GM23338 (cell line): ENCODE measurements at regions not wholly inside any gene's neighbourhood (a gene's known extent, or its start where the extent isn't known, plus 50 kb on each side); places are given as distances from the start of the nearest gene placed in this dataset.

Experiments
- ATAC-seq: fragments of 200-7000 bp; cut with Tn5 transposase; 3 replicates; pipeline ENCODE4 v1.9.1; 2020
- DNase-seq: peaks from one replicate; pipeline ENCODE4 v3.0.0-alpha.2; 2015; ENCODE audit warnings: low spot score
- H2AFZ ChIP-seq: fragments of 200-600 bp; sonication (generic); 2 replicates; pipeline ENCODE4 v1.8.0; 2016; ENCODE audit warnings: antibody characterized with exemption, mild to moderate bottlenecking, moderate library complexity
- H3F3A ChIP-seq: fragments of 200-600 bp; sonication (generic); replicated peaks from 2 replicates; pipeline ENCODE4 v1.8.0; 2017; ENCODE audit warnings: antibody characterized with exemption, mixed run types, low read depth
- H3K27ac ChIP-seq: fragments of 200-600 bp; sonication (generic); 2 replicates; pipeline ENCODE4 v1.6.1; 2016; ENCODE audit warnings: low read depth
- H3K27me3 ChIP-seq: fragments of 200-600 bp; sonication (generic); 2 replicates; pipeline ENCODE4 v1.8.0; 2016; ENCODE audit warnings: mild to moderate bottlenecking, mixed run types, moderate library complexity; ENCODE audit not compliant: insufficient read depth
- H3K36me3 ChIP-seq: fragments of 200-600 bp; sonication (generic); 2 replicates; pipeline ENCODE4 v1.8.0; 2016; ENCODE audit warnings: mild to moderate bottlenecking; ENCODE audit not compliant: insufficient read depth
- H3K4me1 ChIP-seq: fragments of 200-600 bp; sonication (generic); 2 replicates; pipeline ENCODE4 v1.8.0; 2016; ENCODE audit warnings: mild to moderate bottlenecking, moderate library complexity; ENCODE audit not compliant: insufficient read depth
- H3K4me2 ChIP-seq: fragments of 200-600 bp; sonication (generic); 2 replicates; pipeline ENCODE4 v1.7.1; 2017; ENCODE audit warnings: mixed run types
- H3K4me3 ChIP-seq: fragments of 200-600 bp; sonication (generic); 2 replicates; pipeline ENCODE4 v1.6.1; 2016; ENCODE audit warnings: mixed run types
- H3K79me2 ChIP-seq: fragments of 200-600 bp; sonication (generic); replicated peaks from 2 replicates; pipeline ENCODE4 v1.8.0; 2017; ENCODE audit warnings: mild to moderate bottlenecking; ENCODE audit not compliant: insufficient read depth
- H3K9me2 ChIP-seq: fragments of 200-600 bp; sonication (generic); 2 replicates; pipeline ENCODE4 v1.8.0; 2017; ENCODE audit not compliant: insufficient read depth
- H4K20me1 ChIP-seq: fragments of 200-600 bp; sonication (generic); replicated peaks from 2 replicates; pipeline ENCODE4 v1.8.0; 2017; ENCODE audit warnings: mild to moderate bottlenecking; ENCODE audit not compliant: insufficient read depth
- H3K27ac Mint-ChIP-seq: 2 replicates; pipeline ENCODE4 v1.8.0; 2020; ENCODE audit warnings: inconsistent platforms, mild to moderate bottlenecking, moderate library complexity, mixed read lengths
- H3K27me3 Mint-ChIP-seq: 3 replicates; pipeline ENCODE4 v1.8.0; 2022; ENCODE audit warnings: low read depth, mild to moderate bottlenecking, moderate library complexity, mixed read lengths, inconsistent platforms; ENCODE audit not compliant: insufficient read depth, poor library complexity
- H3K36me3 Mint-ChIP-seq: 3 replicates; pipeline ENCODE4 v1.8.0; 2021; ENCODE audit warnings: low read depth, mild to moderate bottlenecking, inconsistent platforms, moderate library complexity, mixed read lengths
- H3K4me1 Mint-ChIP-seq: 3 replicates; pipeline ENCODE4 v1.8.0; 2020; ENCODE audit warnings: mild to moderate bottlenecking, inconsistent platforms, mixed read lengths
- H3K4me3 Mint-ChIP-seq: 3 replicates; pipeline ENCODE4 v1.8.0; 2021; ENCODE audit warnings: moderate library complexity, mild to moderate bottlenecking, inconsistent platforms, mixed read lengths
- H3K9me3 Mint-ChIP-seq: 3 replicates; pipeline ENCODE4 v1.8.0; 2020; ENCODE audit warnings: moderate library complexity, mild to moderate bottlenecking, inconsistent platforms, mixed read lengths
- CREB1 ChIP-seq: fragments of 250-450 bp; sonication (Bioruptor Pico); IDR thresholded peaks from 2 replicates; pipeline ENCODE4 v1.5.0; 2020; ENCODE audit warnings: low read depth, mild to moderate bottlenecking, moderate library complexity
- EZH2 ChIP-seq: fragments of 200-600 bp; sonication (generic); IDR thresholded peaks from one replicate; pipeline ENCODE4 v1.8.0; 2017; ENCODE audit warnings: antibody characterized with exemption, mild to moderate bottlenecking, low read depth; ENCODE audit not compliant: unreplicated experiment
- EZH2phosphoT487 ChIP-seq: fragments of 200-600 bp; sonication (generic); IDR thresholded peaks from one replicate; pipeline ENCODE4 v1.8.1; 2018; ENCODE audit warnings: antibody characterized with exemption; ENCODE audit not compliant: unreplicated experiment
- JUNB ChIP-seq: IDR thresholded peaks from one replicate; pipeline ENCODE4 v1.6.1; 2016; ENCODE audit warnings: antibody characterized with exemption; ENCODE audit not compliant: unreplicated experiment
- NANOG ChIP-seq: IDR thresholded peaks from 2 replicates; pipeline ENCODE4 v1.6.1; 2016; ENCODE audit warnings: antibody characterized with exemption, borderline replicate concordance
- POLR2AphosphoS5 ChIP-seq: IDR thresholded peaks from 2 replicates; pipeline ENCODE4 v1.6.1; 2016; ENCODE audit warnings: antibody characterized with exemption, low read depth
- STAT1 ChIP-seq: IDR thresholded peaks from one replicate; pipeline ENCODE4 v1.6.1; 2016; ENCODE audit warnings: antibody characterized with exemption; ENCODE audit not compliant: unreplicated experiment
- ZNF114 ChIP-seq: fragments of 250-450 bp; sonication (Bioruptor Pico); IDR thresholded peaks from 2 replicates; pipeline ENCODE4 v1.5.0; 2020; ENCODE audit warnings: mild to moderate bottlenecking, moderate library complexity
- ZNF331 ChIP-seq: fragments of 250-450 bp; sonication (Bioruptor Pico); IDR thresholded peaks from 2 replicates; pipeline ENCODE4 v1.5.0; 2020; ENCODE audit warnings: low read depth, mild to moderate bottlenecking, moderate library complexity
- TF ChIP-seq, protein P1 (sequence below): IDR thresholded peaks from one replicate; pipeline ENCODE4 v1.6.1; 2018; ENCODE audit warnings: antibody characterized with exemption; ENCODE audit not compliant: unreplicated experiment
- TF ChIP-seq, protein P2 (sequence below): IDR thresholded peaks from 2 replicates; pipeline ENCODE4 v1.6.1; 2016; ENCODE audit warnings: antibody characterized with exemption
- TF ChIP-seq, protein P3 (sequence below): fragments of 250-450 bp; sonication (Bioruptor Pico); IDR thresholded peaks from 2 replicates; pipeline ENCODE4 v1.5.0; 2020; ENCODE audit warnings: mild to moderate bottlenecking, moderate library complexity
- TF ChIP-seq, protein P4 (sequence below), 2 experiments: fragments of 200-600 bp in 1 of 2; sonication (generic) in 1 of 2; conservative IDR thresholded peaks; 2 replicates each; pipeline versions ENCODE4 v1.5.1 to v1.6.1; 2016 to 2017; ENCODE audit warnings: antibody characterized with exemption in 2 of 2, low read depth in 2 of 2, mild to moderate bottlenecking in 2 of 2, moderate library complexity in 1 of 2

DNA sequence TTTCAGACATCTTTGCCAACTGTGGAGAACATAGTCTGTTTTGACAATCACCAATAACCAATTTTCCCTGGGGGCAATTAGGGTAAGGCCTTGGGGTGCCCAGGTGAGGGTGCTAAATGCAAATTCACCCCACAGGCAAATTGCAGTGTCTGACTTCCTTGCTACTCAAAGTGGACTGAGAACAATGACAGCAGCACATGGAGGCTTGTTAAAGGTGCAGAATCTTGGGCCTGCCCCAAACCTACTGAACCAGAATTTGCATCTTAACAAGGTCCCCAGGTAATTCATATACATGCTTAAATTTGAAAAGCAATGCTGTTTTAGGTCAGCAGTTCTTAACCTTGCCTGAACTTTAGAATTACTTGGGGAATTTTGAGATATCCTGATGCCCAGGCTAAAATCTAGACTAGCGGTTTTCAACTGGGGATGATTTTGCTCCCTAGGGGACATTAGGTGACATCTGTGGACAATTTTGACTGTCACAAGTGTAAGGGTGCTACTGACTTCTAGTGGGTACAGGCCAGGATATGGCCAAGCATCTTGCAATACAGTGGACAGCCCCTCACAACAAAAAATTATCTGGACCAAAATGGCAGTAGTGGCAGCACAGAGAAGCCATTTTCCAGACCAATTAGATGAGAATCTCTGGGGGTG, 80.2 kb upstream of the GCFC2 start:
- no peaks in the 10 kb centered on the region for H3K9me3 Mint-ChIP-seq
- H3F3A ChIP-seq = no peaks in the 10 kb centered on the region
- peaks cover 8% of the 10 kb centered on the region; the same call in 2 of the 3 replicates for H3K4me1 Mint-ChIP-seq
- H3K9me2 ChIP-seq = no peaks in the 10 kb centered on the region
- H3K27ac Mint-ChIP-seq = no peak overlapping the region
- H3K4me3 ChIP-seq = no peak overlapping the region
- H3K4me2 ChIP-seq = no peak overlapping the region
- no peak for DNase-seq
- no peaks in the 10 kb centered on the region for H3K27me3 ChIP-seq
- peaks cover 4% of the 10 kb centered on the region for H3K27me3 Mint-ChIP-seq
- no peaks in the 10 kb centered on the region for H3K36me3 Mint-ChIP-seq
- H3K36me3 ChIP-seq = no peaks in the 10 kb centered on the region
- peak overlapping the region; percentile 80 for H2AFZ ChIP-seq
- H4K20me1 ChIP-seq = no peaks in the 10 kb centered on the region
- no peak for TF ChIP-seq EZH2phosphoT487
- TF ChIP-seq, protein P1, sequence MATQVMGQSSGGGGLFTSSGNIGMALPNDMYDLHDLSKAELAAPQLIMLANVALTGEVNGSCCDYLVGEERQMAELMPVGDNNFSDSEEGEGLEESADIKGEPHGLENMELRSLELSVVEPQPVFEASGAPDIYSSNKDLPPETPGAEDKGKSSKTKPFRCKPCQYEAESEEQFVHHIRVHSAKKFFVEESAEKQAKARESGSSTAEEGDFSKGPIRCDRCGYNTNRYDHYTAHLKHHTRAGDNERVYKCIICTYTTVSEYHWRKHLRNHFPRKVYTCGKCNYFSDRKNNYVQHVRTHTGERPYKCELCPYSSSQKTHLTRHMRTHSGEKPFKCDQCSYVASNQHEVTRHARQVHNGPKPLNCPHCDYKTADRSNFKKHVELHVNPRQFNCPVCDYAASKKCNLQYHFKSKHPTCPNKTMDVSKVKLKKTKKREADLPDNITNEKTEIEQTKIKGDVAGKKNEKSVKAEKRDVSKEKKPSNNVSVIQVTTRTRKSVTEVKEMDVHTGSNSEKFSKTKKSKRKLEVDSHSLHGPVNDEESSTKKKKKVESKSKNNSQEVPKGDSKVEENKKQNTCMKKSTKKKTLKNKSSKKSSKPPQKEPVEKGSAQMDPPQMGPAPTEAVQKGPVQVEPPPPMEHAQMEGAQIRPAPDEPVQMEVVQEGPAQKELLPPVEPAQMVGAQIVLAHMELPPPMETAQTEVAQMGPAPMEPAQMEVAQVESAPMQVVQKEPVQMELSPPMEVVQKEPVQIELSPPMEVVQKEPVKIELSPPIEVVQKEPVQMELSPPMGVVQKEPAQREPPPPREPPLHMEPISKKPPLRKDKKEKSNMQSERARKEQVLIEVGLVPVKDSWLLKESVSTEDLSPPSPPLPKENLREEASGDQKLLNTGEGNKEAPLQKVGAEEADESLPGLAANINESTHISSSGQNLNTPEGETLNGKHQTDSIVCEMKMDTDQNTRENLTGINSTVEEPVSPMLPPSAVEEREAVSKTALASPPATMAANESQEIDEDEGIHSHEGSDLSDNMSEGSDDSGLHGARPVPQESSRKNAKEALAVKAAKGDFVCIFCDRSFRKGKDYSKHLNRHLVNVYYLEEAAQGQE = no peak
- no peak for TF ChIP-seq JUNB
- no peak for TF ChIP-seq NANOG
- TF ChIP-seq, protein P2, sequence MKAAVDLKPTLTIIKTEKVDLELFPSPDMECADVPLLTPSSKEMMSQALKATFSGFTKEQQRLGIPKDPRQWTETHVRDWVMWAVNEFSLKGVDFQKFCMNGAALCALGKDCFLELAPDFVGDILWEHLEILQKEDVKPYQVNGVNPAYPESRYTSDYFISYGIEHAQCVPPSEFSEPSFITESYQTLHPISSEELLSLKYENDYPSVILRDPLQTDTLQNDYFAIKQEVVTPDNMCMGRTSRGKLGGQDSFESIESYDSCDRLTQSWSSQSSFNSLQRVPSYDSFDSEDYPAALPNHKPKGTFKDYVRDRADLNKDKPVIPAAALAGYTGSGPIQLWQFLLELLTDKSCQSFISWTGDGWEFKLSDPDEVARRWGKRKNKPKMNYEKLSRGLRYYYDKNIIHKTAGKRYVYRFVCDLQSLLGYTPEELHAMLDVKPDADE = no peak
- TF ChIP-seq ZNF331 (CRISPR knock-in tag) = no peak
- TF ChIP-seq POLR2AphosphoS5 = no peak
- TF ChIP-seq CREB1 (CRISPR knock-in tag) = no peak
- TF ChIP-seq ZNF114 (CRISPR knock-in tag) = no peak
- TF ChIP-seq, protein P3, sequence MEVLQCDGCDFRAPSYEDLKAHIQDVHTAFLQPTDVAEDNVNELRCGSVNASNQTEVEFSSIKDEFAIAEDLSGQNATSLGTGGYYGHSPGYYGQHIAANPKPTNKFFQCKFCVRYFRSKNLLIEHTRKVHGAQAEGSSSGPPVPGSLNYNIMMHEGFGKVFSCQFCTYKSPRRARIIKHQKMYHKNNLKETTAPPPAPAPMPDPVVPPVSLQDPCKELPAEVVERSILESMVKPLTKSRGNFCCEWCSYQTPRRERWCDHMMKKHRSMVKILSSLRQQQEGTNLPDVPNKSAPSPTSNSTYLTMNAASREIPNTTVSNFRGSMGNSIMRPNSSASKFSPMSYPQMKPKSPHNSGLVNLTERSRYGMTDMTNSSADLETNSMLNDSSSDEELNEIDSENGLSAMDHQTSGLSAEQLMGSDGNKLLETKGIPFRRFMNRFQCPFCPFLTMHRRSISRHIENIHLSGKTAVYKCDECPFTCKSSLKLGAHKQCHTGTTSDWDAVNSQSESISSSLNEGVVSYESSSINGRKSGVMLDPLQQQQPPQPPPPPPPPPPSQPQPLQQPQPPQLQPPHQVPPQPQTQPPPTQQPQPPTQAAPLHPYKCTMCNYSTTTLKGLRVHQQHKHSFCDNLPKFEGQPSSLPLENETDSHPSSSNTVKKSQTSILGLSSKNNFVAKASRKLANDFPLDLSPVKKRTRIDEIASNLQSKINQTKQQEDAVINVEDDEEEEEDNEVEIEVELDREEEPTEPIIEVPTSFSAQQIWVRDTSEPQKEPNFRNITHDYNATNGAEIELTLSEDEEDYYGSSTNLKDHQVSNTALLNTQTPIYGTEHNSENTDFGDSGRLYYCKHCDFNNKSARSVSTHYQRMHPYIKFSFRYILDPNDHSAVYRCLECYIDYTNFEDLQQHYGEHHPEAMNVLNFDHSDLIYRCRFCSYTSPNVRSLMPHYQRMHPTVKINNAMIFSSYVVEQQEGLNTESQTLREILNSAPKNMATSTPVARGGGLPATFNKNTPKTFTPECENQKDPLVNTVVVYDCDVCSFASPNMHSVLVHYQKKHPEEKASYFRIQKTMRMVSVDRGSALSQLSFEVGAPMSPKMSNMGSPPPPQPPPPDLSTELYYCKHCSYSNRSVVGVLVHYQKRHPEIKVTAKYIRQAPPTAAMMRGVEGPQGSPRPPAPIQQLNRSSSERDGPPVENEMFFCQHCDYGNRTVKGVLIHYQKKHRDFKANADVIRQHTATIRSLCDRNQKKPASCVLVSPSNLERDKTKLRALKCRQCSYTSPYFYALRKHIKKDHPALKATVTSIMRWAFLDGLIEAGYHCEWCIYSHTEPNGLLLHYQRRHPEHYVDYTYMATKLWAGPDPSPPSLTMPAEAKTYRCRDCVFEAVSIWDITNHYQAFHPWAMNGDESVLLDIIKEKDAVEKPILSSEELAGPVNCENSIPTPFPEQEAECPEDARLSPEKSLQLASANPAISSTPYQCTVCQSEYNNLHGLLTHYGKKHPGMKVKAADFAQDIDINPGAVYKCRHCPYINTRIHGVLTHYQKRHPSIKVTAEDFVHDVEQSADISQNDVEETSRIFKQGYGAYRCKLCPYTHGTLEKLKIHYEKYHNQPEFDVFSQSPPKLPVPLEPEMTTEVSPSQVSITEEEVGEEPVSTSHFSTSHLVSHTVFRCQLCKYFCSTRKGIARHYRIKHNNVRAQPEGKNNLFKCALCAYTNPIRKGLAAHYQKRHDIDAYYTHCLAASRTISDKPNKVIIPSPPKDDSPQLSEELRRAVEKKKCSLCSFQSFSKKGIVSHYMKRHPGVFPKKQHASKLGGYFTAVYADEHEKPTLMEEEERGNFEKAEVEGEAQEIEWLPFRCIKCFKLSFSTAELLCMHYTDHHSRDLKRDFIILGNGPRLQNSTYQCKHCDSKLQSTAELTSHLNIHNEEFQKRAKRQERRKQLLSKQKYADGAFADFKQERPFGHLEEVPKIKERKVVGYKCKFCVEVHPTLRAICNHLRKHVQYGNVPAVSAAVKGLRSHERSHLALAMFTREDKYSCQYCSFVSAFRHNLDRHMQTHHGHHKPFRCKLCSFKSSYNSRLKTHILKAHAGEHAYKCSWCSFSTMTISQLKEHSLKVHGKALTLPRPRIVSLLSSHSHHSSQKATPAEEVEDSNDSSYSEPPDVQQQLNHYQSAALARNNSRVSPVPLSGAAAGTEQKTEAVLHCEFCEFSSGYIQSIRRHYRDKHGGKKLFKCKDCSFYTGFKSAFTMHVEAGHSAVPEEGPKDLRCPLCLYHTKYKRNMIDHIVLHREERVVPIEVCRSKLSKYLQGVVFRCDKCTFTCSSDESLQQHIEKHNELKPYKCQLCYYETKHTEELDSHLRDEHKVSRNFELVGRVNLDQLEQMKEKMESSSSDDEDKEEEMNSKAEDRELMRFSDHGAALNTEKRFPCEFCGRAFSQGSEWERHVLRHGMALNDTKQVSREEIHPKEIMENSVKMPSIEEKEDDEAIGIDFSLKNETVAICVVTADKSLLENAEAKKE (CRISPR knock-in tag) = no peak
- TF ChIP-seq, protein P4, sequence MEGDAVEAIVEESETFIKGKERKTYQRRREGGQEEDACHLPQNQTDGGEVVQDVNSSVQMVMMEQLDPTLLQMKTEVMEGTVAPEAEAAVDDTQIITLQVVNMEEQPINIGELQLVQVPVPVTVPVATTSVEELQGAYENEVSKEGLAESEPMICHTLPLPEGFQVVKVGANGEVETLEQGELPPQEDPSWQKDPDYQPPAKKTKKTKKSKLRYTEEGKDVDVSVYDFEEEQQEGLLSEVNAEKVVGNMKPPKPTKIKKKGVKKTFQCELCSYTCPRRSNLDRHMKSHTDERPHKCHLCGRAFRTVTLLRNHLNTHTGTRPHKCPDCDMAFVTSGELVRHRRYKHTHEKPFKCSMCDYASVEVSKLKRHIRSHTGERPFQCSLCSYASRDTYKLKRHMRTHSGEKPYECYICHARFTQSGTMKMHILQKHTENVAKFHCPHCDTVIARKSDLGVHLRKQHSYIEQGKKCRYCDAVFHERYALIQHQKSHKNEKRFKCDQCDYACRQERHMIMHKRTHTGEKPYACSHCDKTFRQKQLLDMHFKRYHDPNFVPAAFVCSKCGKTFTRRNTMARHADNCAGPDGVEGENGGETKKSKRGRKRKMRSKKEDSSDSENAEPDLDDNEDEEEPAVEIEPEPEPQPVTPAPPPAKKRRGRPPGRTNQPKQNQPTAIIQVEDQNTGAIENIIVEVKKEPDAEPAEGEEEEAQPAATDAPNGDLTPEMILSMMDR (conservative IDR thresholded peaks at IDR 0.05; ENCODE audit: low read depth in 2 of 2) = no peak
- no peak for TF ChIP-seq EZH2
- TF ChIP-seq STAT1 = no peak
- no peaks in the 10 kb centered on the region; the same call in 1 of the 2 replicates for H3K4me1 ChIP-seq
- H3K4me3 Mint-ChIP-seq = no peak overlapping the region
- no peak for ATAC-seq
- H3K27ac ChIP-seq = no peak overlapping the region
- no peaks in the 10 kb centered on the region for H3K79me2 ChIP-seq
